ENCODE measurements at regions not wholly inside any gene's neighbourhood (a gene's known extent, or its start where the extent isn't known, plus 50 kb on each side); places are given as distances from the start of the nearest gene placed in this dataset.

GRCh38 chr1:103854279-103854678 lies 104.6 kb downstream of the AMY1C start:
- H3K27ac ChIP-seq, result no peak overlapping the region
- DNase-seq (ENCODE audit: low read depth, low spot score), result no peak

- H3K27ac ChIP-seq, result no peak overlapping the region
- DNase-seq (ENCODE audit: low read depth, low spot score), result no peak
Measured at GRCh38 chr1:103859721-103860120, 110.0 kb downstream of the AMY1C start.

- no peak for DNase-seq (ENCODE audit: low read depth, low spot score)
- no peak overlapping the region for H3K27ac ChIP-seq
Measured at GRCh38 chr1:103898576-103899345, 149.1 kb downstream of the AMY1C start.

GRCh38 chr1:103900005-103900404 lies 150.3 kb downstream of the AMY1C start:
- no peak overlapping the region for H3K27ac ChIP-seq
- DNase-seq (ENCODE audit: low read depth, low spot score), result no peak

GRCh38 chr1:103901072-103901471 lies 151.4 kb downstream of the AMY1C start:
- no peak for DNase-seq (ENCODE audit: low read depth, low spot score)
- no peak overlapping the region for H3K27ac ChIP-seq

- no peak overlapping the region for H3K27ac ChIP-seq
- DNase-seq (ENCODE audit: low read depth, low spot score), result no peak
Measured at GRCh38 chr1:103905363-103905762, 155.7 kb downstream of the AMY1C start.

- DNase-seq (ENCODE audit: low read depth, low spot score), result no peak
- no peak overlapping the region for H3K27ac ChIP-seq
Measured at GRCh38 chr1:103911450-103911849, 161.8 kb downstream of the AMY1C start.

GRCh38 chr1:103917795-103918194 lies 168.1 kb downstream of the AMY1C start:
- DNase-seq (ENCODE audit: low read depth, low spot score), result no peak
- no peak overlapping the region for H3K27ac ChIP-seq

- no peak overlapping the region for H3K27ac ChIP-seq
- no peak for DNase-seq (ENCODE audit: low read depth, low spot score)
Measured at GRCh38 chr1:103931891-103932290, 182.2 kb downstream of the AMY1C start.

- DNase-seq (ENCODE audit: low read depth, low spot score), result no peak
Measured at GRCh38 chr1:103937763-103938357, 188.2 kb downstream of the AMY1C start.

GRCh38 chr1:103941086-103941485 lies 191.4 kb downstream of the AMY1C start:
- H3K27ac ChIP-seq, result no peak overlapping the region
- no peak for DNase-seq (ENCODE audit: low read depth, low spot score)

More at GRCh38 chr1:103937763-103938357, 188.2 kb downstream of the AMY1C start:
- no peak overlapping the region for H3K27ac ChIP-seq

- H3K27ac ChIP-seq, result no peak overlapping the region
- DNase-seq (ENCODE audit: low read depth, low spot score), result no peak
Measured at GRCh38 chr1:103942029-103942428, 192.3 kb downstream of the AMY1C start.

- no peak for DNase-seq (ENCODE audit: low read depth, low spot score)
Measured at GRCh38 chr1:103945774-103946173, 196.1 kb downstream of the AMY1C start.

GRCh38 chr1:103948526-103948925 lies 198.8 kb downstream of the AMY1C start:
- DNase-seq (ENCODE audit: low read depth, low spot score), result no peak

More at GRCh38 chr1:103945774-103946173, 196.1 kb downstream of the AMY1C start:
- no peak overlapping the region for H3K27ac ChIP-seq

GRCh38 chr1:103949779-103950178 lies 200.1 kb downstream of the AMY1C start:
- no peak overlapping the region for H3K27ac ChIP-seq
- DNase-seq (ENCODE audit: low read depth, low spot score), result no peak

More at GRCh38 chr1:103948526-103948925, 198.8 kb downstream of the AMY1C start:
- no peak overlapping the region for H3K27ac ChIP-seq

GRCh38 chr1:103953386-103953785 lies 203.7 kb downstream of the AMY1C start:
- no peak for DNase-seq (ENCODE audit: low read depth, low spot score)
- H3K27ac ChIP-seq, result no peak overlapping the region

GRCh38 chr1:103958699-103959098 lies 209.0 kb downstream of the AMY1C start:
- no peak for DNase-seq (ENCODE audit: low read depth, low spot score)
- no peak overlapping the region for H3K27ac ChIP-seq

GRCh38 chr1:103959565-103959964 lies 209.9 kb downstream of the AMY1C start:
- no peak for DNase-seq (ENCODE audit: low read depth, low spot score)
- no peak overlapping the region for H3K27ac ChIP-seq

GRCh38 chr1:103960045-103960444 lies 210.3 kb downstream of the AMY1C start:
- no peak for DNase-seq (ENCODE audit: low read depth, low spot score)
- H3K27ac ChIP-seq, result no peak overlapping the region

- no peak for DNase-seq (ENCODE audit: low read depth, low spot score)
- no peak overlapping the region for H3K27ac ChIP-seq
Measured at GRCh38 chr1:103960710-103961109, 211.0 kb downstream of the AMY1C start.

GRCh38 chr1:103986792-103987191 lies 237.1 kb downstream of the AMY1C start:
- DNase-seq (ENCODE audit: low read depth, low spot score), result no peak

GRCh38 chr1:103997631-103998030 lies 247.9 kb downstream of the AMY1C start:
- H3K27ac ChIP-seq, result no peak overlapping the region
- no peak for DNase-seq (ENCODE audit: low read depth, low spot score)

More at GRCh38 chr1:103986792-103987191, 237.1 kb downstream of the AMY1C start:
- H3K27ac ChIP-seq, result no peak overlapping the region

Measured in epithelial cell of prostate (primary cell).